ENCODE measurements at regions not wholly inside any gene's neighbourhood (a gene's known extent, or its start where the extent isn't known, plus 50 kb on each side); places are given as distances from the start of the nearest gene placed in this dataset.

GRCh38 chr6:4603291-4603690 is 172.9 kb upstream of the CDYL start (continued):
- TF ChIP-seq ZNF462 (CRISPR knock-in tag; IDR thresholded peaks at IDR 0.05), result no peak
- TF ChIP-seq REST (IDR thresholded peaks at IDR 0.05; ENCODE audit: unreplicated experiment), result no peak
- TF ChIP-seq NANOG (IDR thresholded peaks at IDR 0.05; ENCODE audit: borderline replicate concordance), result no peak
- no peak for TF ChIP-seq STAT1 (IDR thresholded peaks at IDR 0.05; ENCODE audit: unreplicated experiment)

GRCh38 chr6:4599924-4600323 is 176.3 kb upstream of the CDYL start:
- Histone ChIP-seq H2AFZ (no peak overlapping the region), H3K27ac (ENCODE audit: low read depth) (no peak overlapping the region), H3F3A (replicated peaks; ENCODE audit: low read depth) (no peaks in the 10 kb centered on the region), H3K36me3 (ENCODE audit: insufficient read depth) (no peaks in the 10 kb centered on the region), H3K4me2 (no peak overlapping the region), H3K79me2 (replicated peaks; ENCODE audit: insufficient read depth) (no peaks in the 10 kb centered on the region), H3K27me3 (ENCODE audit: insufficient read depth) (no peaks in the 10 kb centered on the region), H3K4me3 (no peak overlapping the region), H3K4me1 (ENCODE audit: insufficient read depth) (no peaks in the 10 kb centered on the region), H4K20me1 (replicated peaks; ENCODE audit: insufficient read depth) (no peaks in the 10 kb centered on the region), H3K9me2 (ENCODE audit: insufficient read depth) (no peaks in the 10 kb centered on the region)
- ATAC-seq (no peak), DNase-seq (ENCODE audit: low spot score) (no peak)
- Mint-ChIP-seq H3K4me1 (no peaks in the 10 kb centered on the region; the same call in 2 of the 3 replicates), H3K27me3 (ENCODE audit: insufficient read depth, low read depth, poor library complexity) (peaks cover 4% of the 10 kb centered on the region), H3K36me3 (ENCODE audit: low read depth) (no peaks in the 10 kb centered on the region; the same call in 2 of the 3 replicates), H3K27ac (no peak overlapping the region), H3K9me3 (no peaks in the 10 kb centered on the region; the same call in 2 of the 3 replicates), H3K4me3 (no peak overlapping the region)
- TF ChIP-seq EZH2phosphoT487 (IDR thresholded peaks at IDR 0.05; ENCODE audit: unreplicated experiment) (no peak), REST (IDR thresholded peaks at IDR 0.05; ENCODE audit: unreplicated experiment) (no peak), JUNB (IDR thresholded peaks at IDR 0.05; ENCODE audit: unreplicated experiment) (no peak), NANOG (IDR thresholded peaks at IDR 0.05; ENCODE audit: borderline replicate concordance) (no peak), ZNF114 (CRISPR knock-in tag; IDR thresholded peaks at IDR 0.05) (no peak), POLR2AphosphoS5 (IDR thresholded peaks at IDR 0.05; ENCODE audit: low read depth) (no peak), ZNF331 (CRISPR knock-in tag; IDR thresholded peaks at IDR 0.05; ENCODE audit: low read depth) (no peak), CTCF (conservative IDR thresholded peaks at IDR 0.05; ENCODE audit: low read depth in 2 of 2) (no peak)

Measured in GM23338 (cell line).